ENCODE measurements at regions not wholly inside any gene's neighbourhood (a gene's known extent, or its start where the extent isn't known, plus 50 kb on each side); places are given as distances from the start of the nearest gene placed in this dataset.

DNA sequence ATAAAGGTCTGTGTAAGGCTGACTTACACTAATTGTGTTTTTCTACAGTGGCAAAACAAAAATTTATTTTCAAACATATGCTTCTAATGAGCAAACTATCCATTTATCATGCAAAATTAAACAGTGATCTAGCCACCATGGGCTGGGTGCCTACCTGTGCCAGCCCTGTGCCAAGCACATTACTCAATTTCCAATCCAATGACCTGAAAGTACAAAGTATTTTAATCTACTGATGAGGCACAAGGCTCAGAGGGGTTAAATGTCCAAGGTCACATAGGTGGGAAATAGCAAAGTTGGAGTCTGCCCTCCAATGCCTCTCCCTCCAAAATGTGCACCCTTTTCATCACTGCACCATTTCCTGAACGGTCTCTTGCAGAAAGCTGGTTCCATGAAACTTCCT is 279.1 kb upstream of the FMN2 start:
- H2AK5ac ChIP-seq (ENCODE audit: low read depth, low read length), result no peak overlapping the region
- BruUV-seq (replicated peaks), result no TSS peak
- no peaks in the 10 kb centered on the region for H3K27me3 ChIP-seq (ENCODE audit: control insufficient read depth, insufficient read depth, low read length)
- intact Hi-C loops (cut with micrococcal nuclease) (no loop called here), dilution Hi-C loops (cut with HindIII; ENCODE audit: low sequenced_read_pairs, unreplicated experiment) (no loop called here), in situ Hi-C loops (cut with MboI; ENCODE audit: low sequenced_read_pairs) (no loop called here)
- no peaks in the 10 kb centered on the region for H3K79me1 ChIP-seq (ENCODE audit: low read depth in 1 of 2, low read length in 2 of 2)
- H3K27ac ChIP-seq (ENCODE audit: insufficient read depth, low read length), result no peak overlapping the region
- H2BK15ac ChIP-seq (ENCODE audit: low read depth, low read length), result no peak overlapping the region
- peaks cover 3% of the 10 kb centered on the region; the same call in 1 of the 2 replicates for H3K9me3 ChIP-seq (ENCODE audit: control insufficient read depth, insufficient read depth, low read length)
- no peak overlapping the region for H4K5ac ChIP-seq (ENCODE audit: low read depth, low read length)
- H3K23ac ChIP-seq (ENCODE audit: low read depth, low read length), result no peak overlapping the region
- H3K9me1 ChIP-seq (ENCODE audit: insufficient read depth, low read length), result no peaks in the 10 kb centered on the region
- no peak overlapping the region for H2BK20ac ChIP-seq (ENCODE audit: low read depth, low read length)
- H3K4me2 ChIP-seq (ENCODE audit: low read depth, low read length), result no peak overlapping the region
- H2BK120ac ChIP-seq (ENCODE audit: low read depth, low read length), result no peak overlapping the region
- no peaks in the 10 kb centered on the region for H3K36me3 ChIP-seq (ENCODE audit: control insufficient read depth, insufficient read depth, low read length)
- no peak overlapping the region for H3K9ac ChIP-seq (ENCODE audit: low read depth, low read length)
- no peak for TF ChIP-seq CTCF (conservative IDR thresholded peaks at IDR 0.05; ENCODE audit: low read depth, low read length)
- TF ChIP-seq RFX5 (IDR thresholded peaks at IDR 0.05; ENCODE audit: low read depth, low read length), result no peak
- TF ChIP-seq ELK1 (IDR thresholded peaks at IDR 0.05; ENCODE audit: borderline replicate concordance, low read depth, low read length), result no peak
- no peak for TF ChIP-seq MXI1 (IDR thresholded peaks at IDR 0.05; ENCODE audit: borderline replicate concordance, low read depth, low read length)
- no peak for TF ChIP-seq USF2 (IDR thresholded peaks at IDR 0.05; ENCODE audit: low read depth, low read length)
- no peak for TF ChIP-seq FOS (IDR thresholded peaks at IDR 0.05; ENCODE audit: low read depth, low read length)
- no peak for TF ChIP-seq BHLHE40 (IDR thresholded peaks at IDR 0.05; ENCODE audit: low read depth, low read length)
- no peak for TF ChIP-seq NFE2L2 (IDR thresholded peaks at IDR 0.05; ENCODE audit: low read depth, low read length)
- no peak for TF ChIP-seq MAZ (IDR thresholded peaks at IDR 0.05; ENCODE audit: borderline replicate concordance, low read depth, low read length)
- TF ChIP-seq RAD21 (IDR thresholded peaks at IDR 0.05; ENCODE audit: low read length), result no peak
- TF ChIP-seq SMC3 (IDR thresholded peaks at IDR 0.05; ENCODE audit: low read depth, low read length), result no peak
- TF ChIP-seq POLR2A (IDR thresholded peaks at IDR 0.05; ENCODE audit: low read depth, low read length), result no peak
- TF ChIP-seq RCOR1 (IDR thresholded peaks at IDR 0.05; ENCODE audit: insufficient replicate concordance, low read length), result no peak
- TF ChIP-seq CEBPB (IDR thresholded peaks at IDR 0.05; ENCODE audit: low read depth, low read length), result no peak
- WGBS, 2 experiments (ENCODE audit: extremely low coverage in 2 of 2, insufficient read length in 1 of 2), result no CpG with 5 or more reads among the region's 1 CpG
- no peak overlapping the region for H2AFZ ChIP-seq (replicated peaks; ENCODE audit: low read length, poor library complexity)
- no peak overlapping the region for H4K91ac ChIP-seq (ENCODE audit: insufficient read depth, low read depth, low read length)
- no peak overlapping the region for H3K4me3 ChIP-seq (ENCODE audit: insufficient read depth, low read depth, low read length)
- no peak overlapping the region for H3K14ac ChIP-seq (replicated peaks; ENCODE audit: low read depth, low read length)
- ChIA-PET CTCF (no interaction called here), POLR2A (ENCODE audit: unreplicated experiment) (no interaction called here)
- no peak overlapping the region for H3K56ac ChIP-seq (ENCODE audit: extremely low read depth, insufficient read depth, low read length)
- no peak overlapping the region for H2BK5ac ChIP-seq (ENCODE audit: low read depth, low read length, poor library complexity, severe bottlenecking)
- no peak overlapping the region for H2AK9ac ChIP-seq (replicated peaks; ENCODE audit: low read depth, low read length, poor library complexity)
- no peak overlapping the region for H3K4ac ChIP-seq (ENCODE audit: low read depth, low read length)
- H4K8ac ChIP-seq (ENCODE audit: low read depth in 2 of 2, low read length in 2 of 2), result no peak overlapping the region
- H3K4me1 ChIP-seq (ENCODE audit: control insufficient read depth, insufficient read depth, low read length), result no peaks in the 10 kb centered on the region
- H3K18ac ChIP-seq (ENCODE audit: low read depth, low read length), result no peak overlapping the region
- ATAC-seq (ENCODE audit: low read depth), result no peak
- no peak for DNase-seq
- no peaks in the 10 kb centered on the region for H4K20me1 ChIP-seq (ENCODE audit: insufficient read depth, low read length)

All from IMR-90 (cell line).